ENCODE measurements at regions not wholly inside any gene's neighbourhood (a gene's known extent, or its start where the extent isn't known, plus 50 kb on each side); places are given as distances from the start of the nearest gene placed in this dataset.

GRCh38 chr13:74625541-74625940 is 491.3 kb upstream of the KLF12 start:
- H3K27me3 ChIP-seq = no peaks in the 10 kb centered on the region
- no peak overlapping the region for H3K27ac ChIP-seq
- no peaks in the 10 kb centered on the region for H3K36me3 ChIP-seq
- 79 to 89% (median 83%) methylated on average over 1 of the region's 1 CpG for WGBS, 3 donors
- H3K9me3 ChIP-seq = no peaks in the 10 kb centered on the region
- intact Hi-C loops (cut with DNase I) = no loop called here
- no peaks in the 10 kb centered on the region for H3K4me1 ChIP-seq (ENCODE audit: insufficient read depth)
- TF ChIP-seq CTCF (IDR thresholded peaks at IDR 0.05) = no peak
- no peak for TF ChIP-seq POLR2A (IDR thresholded peaks at IDR 0.05)
- no peak for TF ChIP-seq EP300 (IDR thresholded peaks at IDR 0.05)
- no peak for DNase-seq
- no peak overlapping the region for H3K4me3 ChIP-seq

GRCh38 chr13:74623761-74624160 is 489.6 kb upstream of the KLF12 start:
- DNase-seq = no peak
- Histone ChIP-seq H3K4me1 (ENCODE audit: insufficient read depth) (no peaks in the 10 kb centered on the region), H3K9me3 (no peaks in the 10 kb centered on the region), H3K36me3 (no peaks in the 10 kb centered on the region), H3K27me3 (no peaks in the 10 kb centered on the region), H3K27ac (no peak overlapping the region), H3K4me3 (no peak overlapping the region)
- TF ChIP-seq POLR2A (IDR thresholded peaks at IDR 0.05) (no peak), CTCF (IDR thresholded peaks at IDR 0.05) (no peak), EP300 (IDR thresholded peaks at IDR 0.05) (no peak)
- WGBS, 3 donors = 68 to 80% (median 75%) methylated on average over 1 of the region's 1 CpG
- intact Hi-C loops (cut with DNase I) = no loop called here

GRCh38 chr13:74622284-74622683 is 488.1 kb upstream of the KLF12 start:
- Histone ChIP-seq H3K27ac (no peak overlapping the region), H3K27me3 (no peaks in the 10 kb centered on the region), H3K36me3 (no peaks in the 10 kb centered on the region), H3K9me3 (no peaks in the 10 kb centered on the region), H3K4me3 (no peak overlapping the region), H3K4me1 (ENCODE audit: insufficient read depth) (no peaks in the 10 kb centered on the region)
- intact Hi-C loops (cut with DNase I) = no loop called here
- no peak for DNase-seq
- 70 to 86% (median 82%) methylated on average over 1 of the region's 1 CpG for WGBS, 3 donors
- no peak for TF ChIP-seq POLR2A (IDR thresholded peaks at IDR 0.05)
- no peak for TF ChIP-seq CTCF (IDR thresholded peaks at IDR 0.05)
- no peak for TF ChIP-seq EP300 (IDR thresholded peaks at IDR 0.05)

- intact Hi-C loops (cut with DNase I) = no loop called here
- TF ChIP-seq EP300 (IDR thresholded peaks at IDR 0.05) = no peak
- no peak for TF ChIP-seq POLR2A (IDR thresholded peaks at IDR 0.05)
- TF ChIP-seq CTCF (IDR thresholded peaks at IDR 0.05) = no peak
Observed at GRCh38 chr13:74620711-74621110, 486.5 kb upstream of the KLF12 start.

GRCh38 chr13:74620308-74620707 is 486.1 kb upstream of the KLF12 start:
- intact Hi-C loops (cut with DNase I) = no loop called here
- Histone ChIP-seq H3K27ac (no peak overlapping the region), H3K36me3 (no peaks in the 10 kb centered on the region), H3K9me3 (no peaks in the 10 kb centered on the region), H3K4me3 (no peak overlapping the region), H3K4me1 (ENCODE audit: insufficient read depth) (no peaks in the 10 kb centered on the region), H3K27me3 (no peaks in the 10 kb centered on the region)
- no peak for DNase-seq
- WGBS, 3 donors = 80 to 86% (median 84%) methylated on average over 4 of the region's 4 CpGs
- TF ChIP-seq CTCF (IDR thresholded peaks at IDR 0.05) = no peak
- no peak for TF ChIP-seq EP300 (IDR thresholded peaks at IDR 0.05)
- TF ChIP-seq POLR2A (IDR thresholded peaks at IDR 0.05) = no peak

More at GRCh38 chr13:74620711-74621110, 486.5 kb upstream of the KLF12 start:
- 44 to 65% (median 64%) methylated on average over 2 of the region's 2 CpGs for WGBS, 3 donors
- DNase-seq = no peak
- H3K27me3 ChIP-seq = no peaks in the 10 kb centered on the region
- no peak overlapping the region for H3K4me3 ChIP-seq
- no peaks in the 10 kb centered on the region for H3K36me3 ChIP-seq
- no peak overlapping the region for H3K27ac ChIP-seq
- H3K4me1 ChIP-seq (ENCODE audit: insufficient read depth) = no peaks in the 10 kb centered on the region
- H3K9me3 ChIP-seq = no peaks in the 10 kb centered on the region

Measured in ovary (tissue), 7 donors.